ENCODE measurements at regions not wholly inside any gene's neighbourhood (a gene's known extent, or its start where the extent isn't known, plus 50 kb on each side); places are given as distances from the start of the nearest gene placed in this dataset.
"Not testable (repeated sequence)": the region's sequence is repeated elsewhere in the genome, so short reads cannot be mapped to it uniquely, and the experiment has no call there.

- no peak for DNase-seq
These were observed 379.2 kb upstream of the SLC35B3 start for GRCh38 chr6:8814440-8815000.

DNA sequence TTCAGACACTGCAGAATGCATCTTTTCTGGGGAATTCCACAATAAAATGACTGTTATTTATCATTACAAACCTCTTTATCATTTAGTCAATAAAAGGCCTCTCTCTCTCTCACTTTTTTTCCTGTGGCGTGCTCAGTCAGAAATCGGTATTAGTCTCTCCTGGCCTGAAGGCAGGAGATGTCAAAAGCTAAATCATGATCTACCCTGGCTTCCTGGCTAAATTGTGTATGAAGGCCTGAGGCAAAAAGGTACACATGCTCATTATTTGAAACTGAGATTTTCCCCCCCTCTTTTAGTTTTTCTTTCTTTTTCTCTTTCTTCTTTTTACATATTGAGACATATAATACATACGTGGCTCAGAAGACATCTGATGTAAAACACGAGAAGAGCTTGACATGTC lies 375.0 kb upstream of the SLC35B3 start:
- no peak for DNase-seq

DNA sequence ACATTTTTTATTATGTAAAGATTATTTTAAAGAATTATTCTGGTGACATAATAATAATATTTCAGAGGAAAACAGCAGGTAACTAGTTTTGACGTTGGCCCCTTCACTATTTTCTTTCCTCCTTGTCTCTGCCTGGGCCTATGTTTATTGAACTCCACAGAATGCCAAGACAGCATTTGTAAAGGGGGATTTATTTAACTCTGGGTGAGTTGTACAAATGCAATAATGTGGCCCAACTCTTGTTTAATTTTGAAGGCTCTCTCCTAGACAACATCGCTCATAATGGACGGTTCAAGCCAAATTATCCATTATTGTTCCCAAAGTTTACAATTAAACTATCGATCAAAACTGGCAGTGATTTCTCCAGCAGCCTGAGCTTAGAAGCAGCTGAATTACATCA lies 374.3 kb upstream of the SLC35B3 start:
- DNase-seq, result no peak

DNA sequence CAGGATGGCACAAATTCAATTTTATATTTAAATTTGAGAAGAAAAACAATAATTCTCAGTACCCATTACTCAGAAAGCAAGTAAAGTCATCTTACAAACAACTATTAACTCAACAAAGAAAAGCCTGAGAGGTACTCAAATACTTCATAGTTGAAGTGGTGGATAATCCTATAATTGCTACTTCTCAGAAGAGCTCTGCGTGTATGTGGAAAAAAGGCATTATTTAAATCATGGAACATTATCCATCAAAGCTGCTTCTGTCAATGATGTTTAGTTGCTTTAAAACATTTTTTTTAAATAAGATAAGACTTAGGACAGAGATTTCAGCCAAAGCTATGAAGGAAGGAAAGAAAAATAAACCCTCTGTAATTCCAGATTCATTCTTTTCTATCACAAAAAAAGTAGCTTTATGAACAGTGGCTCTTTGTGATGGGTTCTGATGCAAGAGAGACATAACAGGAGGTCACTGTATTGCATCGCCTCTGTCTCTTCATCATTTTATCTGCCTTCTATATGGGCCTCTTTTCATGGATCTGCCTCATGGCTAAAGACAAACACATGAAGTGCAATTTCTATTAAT lies 367.9 kb upstream of the SLC35B3 start:
- no peak for DNase-seq

DNA sequence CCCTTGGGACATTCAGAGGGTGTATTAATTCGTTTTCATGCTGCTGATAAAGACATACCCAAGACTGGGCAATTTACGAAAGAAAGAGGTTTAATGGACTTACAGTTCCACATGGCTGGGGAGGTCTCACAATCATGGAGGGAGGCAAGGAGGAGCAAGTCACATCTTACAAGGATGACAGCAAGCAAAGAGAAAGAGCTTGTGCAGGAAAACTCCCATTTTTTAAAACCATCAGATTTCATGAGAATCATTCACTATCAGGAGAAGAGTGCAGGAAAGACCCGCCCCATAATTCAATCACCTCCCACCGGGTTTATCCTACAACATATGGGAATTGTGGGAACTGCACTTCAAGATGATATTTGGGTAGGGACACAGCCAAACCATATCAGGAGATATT lies 367.1 kb upstream of the SLC35B3 start:
- not testable (repeated sequence) for DNase-seq

DNA sequence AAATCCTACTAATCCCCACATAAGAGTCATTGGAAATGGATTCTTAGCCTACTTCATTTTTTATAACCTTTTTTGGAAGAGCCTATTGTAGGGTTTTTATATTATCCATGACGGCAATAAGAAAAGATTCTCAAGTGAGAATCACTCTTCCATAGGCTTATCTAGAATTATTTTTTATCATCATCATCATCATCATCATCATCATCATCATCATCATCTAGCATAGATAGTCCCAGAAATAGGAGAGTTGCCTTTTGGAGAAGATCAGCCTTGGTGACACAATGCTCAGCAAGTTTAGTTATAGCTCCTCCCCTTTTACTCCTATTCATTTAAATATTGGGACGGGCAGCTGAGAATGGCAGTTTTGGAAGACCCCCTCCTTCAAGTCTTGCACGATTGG lies 359.1 kb upstream of the SLC35B3 start:
- DNase-seq, result no peak

DNA sequence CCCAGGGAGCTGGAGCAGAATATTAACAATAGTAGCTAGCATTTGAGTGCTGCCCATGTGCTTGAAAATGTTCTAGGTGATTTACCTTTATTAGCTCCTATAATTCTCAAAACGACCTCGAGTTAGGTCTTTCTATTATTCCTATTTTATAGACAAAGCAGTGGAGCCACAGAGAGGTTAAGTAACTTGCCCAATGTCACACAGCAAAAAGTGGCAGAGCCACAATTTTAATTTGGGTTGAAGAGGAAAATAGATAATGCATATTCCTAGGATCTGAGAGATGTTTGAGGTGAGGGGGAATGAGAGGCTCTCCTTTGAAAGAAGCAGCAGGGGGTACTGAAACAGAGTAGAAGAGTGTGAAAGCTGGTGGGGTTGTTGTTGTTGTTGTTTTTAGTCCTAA lies 354.5 kb upstream of the SLC35B3 start:
- no peak for DNase-seq

DNA sequence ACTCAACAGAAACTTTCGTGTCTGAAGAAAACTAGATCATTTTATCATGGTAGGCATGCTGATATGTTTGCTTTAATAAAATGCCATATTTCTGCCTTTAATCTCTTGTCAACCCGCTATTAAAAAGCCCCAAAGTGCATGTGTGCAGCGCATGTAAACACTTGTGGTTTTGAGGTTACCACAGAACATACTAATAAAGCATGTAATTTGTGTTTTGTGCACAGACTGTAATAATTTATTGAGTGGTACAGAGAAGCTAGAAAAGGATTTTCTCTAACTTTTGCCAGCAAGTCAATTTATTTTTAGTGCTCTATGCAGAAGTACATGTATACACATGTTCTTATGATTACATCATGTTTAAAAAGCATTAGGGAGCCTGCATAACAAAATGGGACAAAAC lies 349.9 kb upstream of the SLC35B3 start:
- peak; percentile 48 for DNase-seq

DNA sequence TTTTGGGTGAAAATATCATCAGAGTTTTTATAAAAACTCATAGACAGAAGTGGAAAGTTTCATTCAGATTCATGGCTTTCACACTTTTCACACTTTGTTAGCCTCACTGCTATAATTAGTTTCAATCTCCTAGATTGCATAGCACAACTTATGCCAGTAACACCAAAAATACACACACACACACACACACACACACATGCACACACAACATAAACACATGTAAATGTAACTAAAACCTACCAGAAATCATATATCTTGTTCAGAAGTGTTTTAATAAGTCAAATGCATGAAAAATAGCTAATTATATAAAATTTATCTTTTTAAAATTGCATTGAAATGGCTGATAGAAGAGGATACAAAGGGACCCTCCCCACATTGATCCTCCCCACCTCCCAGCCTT lies 347.8 kb upstream of the SLC35B3 start:
- DNase-seq, result no peak

- no peak for DNase-seq
These were observed 345.3 kb upstream of the SLC35B3 start for GRCh38 chr6:8780653-8781052.

DNA sequence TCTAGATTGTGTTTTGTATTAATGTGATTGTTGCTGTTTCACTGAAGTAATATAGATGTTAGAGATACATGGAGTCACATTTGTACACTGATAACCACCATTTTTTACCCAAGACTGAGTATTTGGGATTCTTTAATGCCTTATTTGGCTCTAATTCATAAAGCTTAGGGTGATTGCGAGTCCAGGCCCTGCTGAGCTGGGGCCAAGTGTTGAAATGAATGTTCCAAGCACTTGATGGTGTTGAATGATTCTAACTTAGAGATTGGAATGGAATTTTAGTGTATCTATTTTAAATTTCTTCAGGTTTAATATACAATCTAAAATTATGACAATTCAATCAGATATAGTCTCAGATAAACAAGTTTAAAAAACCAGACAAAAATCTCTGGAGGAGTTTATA lies 329.4 kb upstream of the SLC35B3 start:
- no peak for DNase-seq

GRCh38 chr6:8760951-8761350 lies 325.6 kb upstream of the SLC35B3 start:
- no peak for DNase-seq

DNA sequence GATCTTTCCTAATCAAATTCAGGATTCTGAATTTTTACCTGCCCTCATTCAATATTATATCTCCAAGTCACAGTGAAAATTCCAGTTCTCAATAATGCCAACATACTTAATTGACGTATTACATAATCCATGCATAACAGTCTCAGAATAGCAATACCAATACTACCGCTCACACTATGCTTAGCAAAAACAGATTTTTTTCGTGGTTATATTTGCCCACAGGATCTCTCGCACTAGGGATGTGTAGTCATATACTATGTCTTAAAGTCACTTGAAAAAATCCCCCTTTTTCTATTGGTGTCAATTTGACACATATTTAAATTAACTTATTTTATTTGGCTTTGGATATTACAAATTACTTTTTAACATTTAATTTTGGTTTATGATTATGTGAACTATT lies 323.1 kb upstream of the SLC35B3 start:
- no peak for DNase-seq

- no peak for DNase-seq
These were observed 315.3 kb upstream of the SLC35B3 start for GRCh38 chr6:8750627-8751026.

- no peak for DNase-seq
These were observed 314.1 kb upstream of the SLC35B3 start for GRCh38 chr6:8749465-8749864.

- DNase-seq, result no peak
These were observed 307.9 kb upstream of the SLC35B3 start for GRCh38 chr6:8743170-8743745.

DNA sequence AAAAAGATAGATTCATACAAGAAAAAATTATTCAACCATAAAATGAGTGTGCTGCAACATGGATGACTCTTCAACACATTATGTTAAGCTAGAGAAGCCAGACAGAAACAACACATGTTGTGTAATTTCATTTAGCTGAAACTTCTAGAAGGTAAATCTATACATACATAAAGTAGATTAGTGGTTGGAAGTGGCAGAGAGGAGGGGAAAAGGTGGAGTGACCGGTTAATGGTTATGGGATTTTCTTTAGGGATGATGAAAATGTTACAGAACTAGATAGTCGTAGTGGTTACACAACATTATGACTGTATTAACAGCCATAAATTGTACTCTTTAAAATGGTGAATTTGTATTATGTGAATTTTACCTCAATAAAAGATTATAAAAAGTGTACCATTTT lies 304.1 kb upstream of the SLC35B3 start:
- DNase-seq, result no peak

DNA sequence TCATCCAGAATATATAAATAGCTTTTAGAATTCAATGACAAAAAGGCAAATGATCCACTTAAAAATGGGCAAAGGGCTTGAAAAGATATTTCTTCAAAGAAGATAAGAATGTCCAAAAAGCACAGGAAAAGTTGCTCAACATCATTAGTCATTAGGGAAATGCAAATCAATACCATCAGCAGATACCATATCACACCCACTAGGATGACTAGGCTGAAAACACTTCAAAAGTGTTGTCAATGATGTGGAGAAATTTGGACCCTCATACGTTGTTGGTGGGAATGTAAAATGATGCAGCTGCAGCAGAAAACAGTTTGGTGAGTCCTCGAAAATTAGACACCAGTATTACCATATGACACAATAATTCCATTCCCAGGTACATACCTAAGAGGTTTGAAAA lies 303.6 kb upstream of the SLC35B3 start:
- no peak for DNase-seq

- no peak for DNase-seq
These were observed 301.0 kb upstream of the SLC35B3 start for GRCh38 chr6:8736156-8736895.

GRCh38 chr6:8733879-8734278 lies 298.5 kb upstream of the SLC35B3 start:
- DNase-seq, result no peak

DNA sequence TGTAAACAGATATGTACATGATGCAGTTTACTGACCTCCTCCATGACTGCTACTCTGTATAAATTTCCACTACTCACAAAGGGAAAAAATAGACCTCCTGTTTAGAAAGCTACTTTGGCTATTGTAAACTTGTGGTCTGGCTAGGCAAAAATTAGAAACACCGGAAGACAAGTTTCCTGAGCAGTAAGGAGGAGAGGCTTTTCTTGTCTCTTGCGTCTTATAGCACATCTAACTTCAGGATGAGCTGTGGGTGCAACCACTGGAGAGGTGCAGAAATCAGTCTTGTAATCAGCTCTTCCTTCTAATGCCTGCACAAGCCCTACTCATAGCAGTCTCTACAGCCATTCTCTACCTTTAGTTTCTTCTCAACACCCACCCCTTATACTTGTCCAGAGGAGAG lies 296.5 kb upstream of the SLC35B3 start:
- DNase-seq, result no peak

GRCh38 chr6:8710668-8711431 lies 275.5 kb upstream of the SLC35B3 start:
- DNase-seq, result no peak

Data from skin of body (tissue), 1 donor.